ENCODE measurements at regions not wholly inside any gene's neighbourhood (a gene's known extent, or its start where the extent isn't known, plus 50 kb on each side); places are given as distances from the start of the nearest gene placed in this dataset.

GRCh38 chr6:168724033-168724432 lies 283.0 kb downstream of the SMOC2 start:
- H3K4me3 Mint-ChIP-seq: no peak overlapping the region
- H3K27ac Mint-ChIP-seq (ENCODE audit: unreplicated experiment): no peak overlapping the region
- peaks cover 3% of the 10 kb centered on the region for H3K9me3 Mint-ChIP-seq
- no peaks in the 10 kb centered on the region for H3K27me3 Mint-ChIP-seq (ENCODE audit: low read depth)
- TF ChIP-seq CTCF (conservative IDR thresholded peaks at IDR 0.05): no peak
- no peaks in the 10 kb centered on the region for H3K4me1 Mint-ChIP-seq
- no peaks in the 10 kb centered on the region for H3K36me3 Mint-ChIP-seq (ENCODE audit: low read depth)
- no peak for DNase-seq (ENCODE audit: low read depth, low spot score)

GRCh38 chr6:168722397-168722796 lies 281.4 kb downstream of the SMOC2 start:
- DNase-seq (ENCODE audit: low read depth, low spot score): no peak
- Mint-ChIP-seq H3K4me3 (no peak overlapping the region), H3K9me3 (peaks cover 3% of the 10 kb centered on the region), H3K4me1 (no peaks in the 10 kb centered on the region), H3K27ac (ENCODE audit: unreplicated experiment) (no peak overlapping the region), H3K36me3 (ENCODE audit: low read depth) (no peaks in the 10 kb centered on the region), H3K27me3 (ENCODE audit: low read depth) (no peaks in the 10 kb centered on the region)
- TF ChIP-seq CTCF (conservative IDR thresholded peaks at IDR 0.05): no peak

GRCh38 chr6:168721571-168721970 lies 280.6 kb downstream of the SMOC2 start:
- H3K27ac Mint-ChIP-seq (ENCODE audit: unreplicated experiment): no peak overlapping the region

GRCh38 chr6:168719901-168720300 lies 278.9 kb downstream of the SMOC2 start:
- no peak for TF ChIP-seq CTCF (conservative IDR thresholded peaks at IDR 0.05)
- H3K27ac Mint-ChIP-seq (ENCODE audit: unreplicated experiment): no peak overlapping the region
- no peaks in the 10 kb centered on the region for H3K36me3 Mint-ChIP-seq (ENCODE audit: low read depth)
- H3K4me1 Mint-ChIP-seq: no peaks in the 10 kb centered on the region
- no peak overlapping the region for H3K4me3 Mint-ChIP-seq
- no peaks in the 10 kb centered on the region for H3K27me3 Mint-ChIP-seq (ENCODE audit: low read depth)
- peaks cover 3% of the 10 kb centered on the region for H3K9me3 Mint-ChIP-seq
- no peak for DNase-seq (ENCODE audit: low read depth, low spot score)

More at GRCh38 chr6:168721571-168721970, 280.6 kb downstream of the SMOC2 start:
- Mint-ChIP-seq H3K4me3 (no peak overlapping the region), H3K27me3 (ENCODE audit: low read depth) (no peaks in the 10 kb centered on the region), H3K4me1 (no peaks in the 10 kb centered on the region), H3K36me3 (ENCODE audit: low read depth) (no peaks in the 10 kb centered on the region), H3K9me3 (peaks cover 3% of the 10 kb centered on the region)
- no peak for TF ChIP-seq CTCF (conservative IDR thresholded peaks at IDR 0.05)
- no peak for DNase-seq (ENCODE audit: low read depth, low spot score)

- Mint-ChIP-seq H3K36me3 (ENCODE audit: low read depth) (no peaks in the 10 kb centered on the region), H3K9me3 (peaks cover 3% of the 10 kb centered on the region), H3K27ac (ENCODE audit: unreplicated experiment) (no peak overlapping the region), H3K4me3 (no peak overlapping the region), H3K4me1 (no peaks in the 10 kb centered on the region), H3K27me3 (ENCODE audit: low read depth) (no peaks in the 10 kb centered on the region)
- DNase-seq (ENCODE audit: low read depth, low spot score): no peak
- TF ChIP-seq CTCF (conservative IDR thresholded peaks at IDR 0.05): no peak
These were observed 278.0 kb downstream of the SMOC2 start for GRCh38 chr6:168718821-168719475.

Data from neural crest cell (in vitro differentiated cells).